ENCODE measurements at regions not wholly inside any gene's neighbourhood (a gene's known extent, or its start where the extent isn't known, plus 50 kb on each side); places are given as distances from the start of the nearest gene placed in this dataset.
"Not testable (repeated sequence)": the region's sequence is repeated elsewhere in the genome, so short reads cannot be mapped to it uniquely, and the experiment has no call there.

DNA sequence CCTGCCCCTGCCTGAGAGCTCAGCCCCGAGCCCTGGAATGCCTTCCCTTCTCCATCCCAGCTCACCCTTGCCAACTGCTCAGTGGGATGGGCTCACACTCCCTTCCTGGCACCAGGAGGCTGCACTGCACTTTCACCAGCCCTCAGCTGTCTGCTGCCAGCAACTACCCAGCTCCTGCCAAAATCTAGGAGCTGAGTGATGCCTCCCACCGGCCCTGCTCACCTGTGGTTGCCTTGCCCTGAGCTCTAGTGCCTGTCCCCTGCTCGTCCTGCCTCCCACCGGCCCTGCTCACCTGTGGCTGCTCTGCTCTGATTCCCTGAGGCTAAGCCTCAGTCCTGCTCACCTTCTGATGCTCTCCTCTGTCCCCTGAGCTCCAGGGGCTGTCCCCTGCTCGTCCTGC is 119.8 kb downstream of the TMEM121 start:
- no peak for ATAC-seq (ENCODE audit: insufficient number of reproducible peaks, low FRiP score, low read depth)
- H3K4me3 ChIP-seq, result no peak overlapping the region
- no peaks in the 10 kb centered on the region for H3K9me3 ChIP-seq
- DNase-seq (ENCODE audit: low spot score), result no peak
- peaks cover 0 to under 1% of the 10 kb centered on the region in 2 donors for H3K4me1 ChIP-seq (ENCODE audit: control insufficient read depth in 1 of 2, low read depth in 2 of 2)
- TF ChIP-seq CTCF (IDR thresholded peaks at IDR 0.05), result no peak
- no peaks in the 10 kb centered on the region for H3K27me3 ChIP-seq (replicated peaks; ENCODE audit: insufficient read depth)
- no peak overlapping the region for H3K27ac ChIP-seq
- no peaks in the 10 kb centered on the region for H3K36me3 ChIP-seq

DNA sequence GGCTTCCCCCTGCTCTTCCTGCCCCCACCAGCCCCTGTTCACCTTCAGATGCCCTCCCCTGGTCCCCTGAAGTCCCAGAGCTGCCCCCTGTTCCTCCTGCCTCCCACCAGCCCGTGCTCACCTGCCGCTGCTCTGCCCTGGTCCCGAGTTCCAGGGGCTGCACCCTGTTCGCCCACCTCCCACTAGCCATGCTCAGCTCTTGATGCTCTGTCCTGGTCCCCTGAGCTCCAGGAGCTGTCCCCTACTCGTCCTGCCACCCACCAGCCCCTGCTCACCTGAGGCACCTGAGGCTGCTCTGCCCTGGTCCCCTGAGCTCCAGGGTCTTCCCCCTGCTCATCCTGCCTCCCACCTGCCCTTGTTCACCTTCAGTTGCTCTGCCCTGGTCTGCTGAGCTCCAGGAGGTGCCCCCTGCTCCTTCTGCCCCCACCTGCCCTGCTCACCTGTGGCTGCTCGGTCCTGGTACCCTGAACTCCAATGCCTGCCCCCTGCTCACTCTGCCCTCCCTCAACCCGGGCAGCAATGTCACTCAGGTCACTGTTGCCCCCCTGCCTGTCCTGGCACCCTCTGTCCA is 120.4 kb downstream of the TMEM121 start:
- not testable (repeated sequence) for H3K27me3 ChIP-seq (replicated peaks; ENCODE audit: insufficient read depth); DNase-seq (ENCODE audit: low spot score); H3K27ac ChIP-seq; H3K36me3 ChIP-seq; ATAC-seq (ENCODE audit: insufficient number of reproducible peaks, low FRiP score, low read depth); H3K4me1 ChIP-seq (ENCODE audit: control insufficient read depth in 1 of 2, low read depth in 2 of 2); H3K4me3 ChIP-seq; H3K9me3 ChIP-seq

DNA sequence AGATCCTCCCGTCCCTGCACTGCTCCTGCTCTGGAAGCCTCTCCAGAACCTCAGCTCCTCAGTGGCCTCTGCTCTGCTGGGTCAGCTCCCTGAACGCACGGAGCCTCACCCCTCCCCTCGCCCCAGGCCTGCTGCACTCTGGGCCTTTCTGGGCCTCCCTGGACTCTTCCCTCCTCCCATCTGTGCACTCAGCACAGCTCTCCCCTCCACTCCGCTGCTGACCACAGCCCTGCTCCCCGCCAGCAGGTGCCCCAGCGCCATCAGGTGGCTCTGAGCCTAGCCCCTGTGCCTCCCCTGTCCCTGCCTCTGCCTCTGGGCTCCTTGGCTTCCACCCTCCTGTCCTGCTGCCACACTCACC is 121.0 kb downstream of the TMEM121 start:
- DNase-seq (ENCODE audit: low spot score); H3K27ac ChIP-seq; H3K4me3 ChIP-seq; H3K36me3 ChIP-seq; H3K4me1 ChIP-seq (ENCODE audit: control insufficient read depth in 1 of 2, low read depth in 2 of 2); ATAC-seq (ENCODE audit: insufficient number of reproducible peaks, low FRiP score, low read depth); H3K9me3 ChIP-seq; H3K27me3 ChIP-seq (replicated peaks; ENCODE audit: insufficient read depth): not testable (repeated sequence)

- Histone ChIP-seq H3K4me1 (ENCODE audit: control insufficient read depth in 1 of 2, low read depth in 2 of 2) (no peaks in the 10 kb centered on the region), H3K27ac (no peak overlapping the region), H3K36me3 (no peaks in the 10 kb centered on the region), H3K4me3 (no peak overlapping the region), H3K9me3 (no peaks in the 10 kb centered on the region), H3K27me3 (replicated peaks; ENCODE audit: insufficient read depth) (no peaks in the 10 kb centered on the region)
- ATAC-seq (ENCODE audit: insufficient number of reproducible peaks, low FRiP score, low read depth) (no peak), DNase-seq (ENCODE audit: low spot score) (no peak)
- TF ChIP-seq CTCF (IDR thresholded peaks at IDR 0.05), result no peak
These were observed 121.6 kb downstream of the TMEM121 start for GRCh38 chr14:105647784-105648608.

DNA sequence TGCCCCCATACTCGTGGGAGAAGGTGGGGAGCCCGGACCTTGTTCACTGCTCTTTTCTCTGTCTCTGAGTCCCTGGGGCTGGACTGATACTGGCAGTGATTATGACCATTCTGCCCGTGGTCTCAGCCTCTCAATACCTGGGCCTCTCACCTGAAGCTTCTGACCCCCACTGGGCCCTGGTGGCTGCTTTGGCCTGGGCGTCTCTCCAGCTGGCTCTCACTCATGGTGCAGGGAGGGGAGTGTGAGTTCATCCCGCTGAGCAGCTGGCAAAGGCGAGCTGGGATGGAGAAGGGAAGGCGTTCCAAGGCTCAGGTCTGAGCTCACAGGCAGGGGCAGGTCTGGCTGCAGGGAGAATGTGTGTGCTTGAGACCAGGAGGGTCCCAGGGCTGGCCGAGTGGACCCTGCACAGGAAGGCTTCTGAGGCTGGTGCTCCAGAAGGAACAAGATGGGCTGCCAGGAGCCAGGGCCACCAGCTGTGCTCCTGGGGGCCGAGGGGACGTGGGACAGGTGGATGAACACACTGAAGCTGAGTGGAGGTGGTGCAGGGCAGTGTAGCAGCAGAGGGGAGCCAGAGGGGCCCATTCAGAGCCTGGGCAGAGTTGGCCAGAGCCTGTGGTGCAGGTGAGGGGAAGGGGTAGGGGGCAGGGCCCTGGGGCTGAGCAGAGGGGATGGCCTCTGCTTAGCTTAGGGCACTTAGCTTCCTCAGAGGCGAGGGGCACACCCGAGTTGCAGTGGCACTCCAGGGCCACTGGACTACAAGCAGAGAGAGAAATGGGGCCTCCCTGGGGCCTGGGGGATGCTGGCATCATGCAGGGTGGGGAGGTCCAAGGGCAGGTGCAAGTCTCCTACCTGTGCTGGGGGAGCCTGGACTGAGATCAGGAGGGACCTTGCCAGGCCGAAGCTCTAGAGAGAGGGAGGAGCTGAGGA is 122.5 kb downstream of the TMEM121 start:
- not testable (repeated sequence) for H3K4me3 ChIP-seq; H3K36me3 ChIP-seq; ATAC-seq (ENCODE audit: insufficient number of reproducible peaks, low FRiP score, low read depth); H3K27me3 ChIP-seq (replicated peaks; ENCODE audit: insufficient read depth); H3K9me3 ChIP-seq; H3K27ac ChIP-seq; DNase-seq (ENCODE audit: low spot score); H3K4me1 ChIP-seq (ENCODE audit: control insufficient read depth in 1 of 2, low read depth in 2 of 2)

GRCh38 chr14:105652317-105652716 is 125.9 kb downstream of the TMEM121 start:
- H3K27me3 ChIP-seq (replicated peaks; ENCODE audit: insufficient read depth); ATAC-seq (ENCODE audit: insufficient number of reproducible peaks, low FRiP score, low read depth); H3K36me3 ChIP-seq; H3K4me3 ChIP-seq; H3K27ac ChIP-seq; H3K9me3 ChIP-seq; H3K4me1 ChIP-seq (ENCODE audit: control insufficient read depth in 1 of 2, low read depth in 2 of 2); DNase-seq (ENCODE audit: low spot score): not testable (repeated sequence)

GRCh38 chr14:105653921-105654320 is 127.5 kb downstream of the TMEM121 start:
- H3K27ac ChIP-seq; H3K9me3 ChIP-seq; H3K27me3 ChIP-seq (replicated peaks; ENCODE audit: insufficient read depth); H3K4me3 ChIP-seq; DNase-seq (ENCODE audit: low spot score); H3K36me3 ChIP-seq; H3K4me1 ChIP-seq (ENCODE audit: control insufficient read depth in 1 of 2, low read depth in 2 of 2); ATAC-seq (ENCODE audit: insufficient number of reproducible peaks, low FRiP score, low read depth): not testable (repeated sequence)

- not testable (repeated sequence) for DNase-seq (ENCODE audit: low spot score); ATAC-seq (ENCODE audit: insufficient number of reproducible peaks, low FRiP score, low read depth); H3K27ac ChIP-seq; H3K36me3 ChIP-seq; H3K9me3 ChIP-seq; H3K4me3 ChIP-seq; H3K27me3 ChIP-seq (replicated peaks; ENCODE audit: insufficient read depth); H3K4me1 ChIP-seq (ENCODE audit: control insufficient read depth in 1 of 2, low read depth in 2 of 2)
These were observed 132.9 kb downstream of the TMEM121 start for GRCh38 chr14:105659255-105659654.
